ENCODE measurements at regions not wholly inside any gene's neighbourhood (a gene's known extent, or its start where the extent isn't known, plus 50 kb on each side); places are given as distances from the start of the nearest gene placed in this dataset.

- TF ChIP-seq ZNF462 (CRISPR knock-in tag; IDR thresholded peaks at IDR 0.05), result no peak
- no peak for TF ChIP-seq CREB1 (CRISPR knock-in tag; IDR thresholded peaks at IDR 0.05; ENCODE audit: low read depth)
These were observed 72.5 kb upstream of the IRX3 start (continued) for GRCh38 chr16:54359081-54359480.

- H3K9me3 Mint-ChIP-seq, result peaks cover 18% of the 10 kb centered on the region; the same call in 2 of the 3 replicates
- peaks cover 9% of the 10 kb centered on the region for H3K4me1 Mint-ChIP-seq
- no peak overlapping the region for H3K4me3 Mint-ChIP-seq
- Histone ChIP-seq H3K27me3 (ENCODE audit: insufficient read depth) (no peaks in the 10 kb centered on the region), H3K4me1 (ENCODE audit: insufficient read depth) (peaks cover 15% of the 10 kb centered on the region), H3K4me2 (no peak overlapping the region), H3F3A (replicated peaks; ENCODE audit: low read depth) (no peaks in the 10 kb centered on the region), H3K27ac (ENCODE audit: low read depth) (no peak overlapping the region), H2AFZ (no peak overlapping the region), H4K20me1 (replicated peaks; ENCODE audit: insufficient read depth) (no peaks in the 10 kb centered on the region), H3K9me2 (ENCODE audit: insufficient read depth) (0 out of 2 replicates have a peak, but pooled peaks cover 5% of the 10 kb centered on the region), H3K4me3 (no peak overlapping the region), H3K36me3 (ENCODE audit: insufficient read depth) (no peaks in the 10 kb centered on the region), H3K79me2 (replicated peaks; ENCODE audit: insufficient read depth) (no peaks in the 10 kb centered on the region)
- TF ChIP-seq NANOG (IDR thresholded peaks at IDR 0.05; ENCODE audit: borderline replicate concordance) (no peak), STAT1 (IDR thresholded peaks at IDR 0.05; ENCODE audit: unreplicated experiment) (no peak), POLR2AphosphoS5 (IDR thresholded peaks at IDR 0.05; ENCODE audit: low read depth) (no peak), ETS1 (IDR thresholded peaks at IDR 0.05) (no peak), ZNF462 (CRISPR knock-in tag; IDR thresholded peaks at IDR 0.05) (no peak), ZNF114 (CRISPR knock-in tag; IDR thresholded peaks at IDR 0.05) (no peak)
- H3K27ac Mint-ChIP-seq, result no peak overlapping the region
- ATAC-seq (no peak), DNase-seq (ENCODE audit: low spot score) (no peak)
- peaks cover 9% of the 10 kb centered on the region for H3K27me3 Mint-ChIP-seq (ENCODE audit: insufficient read depth, low read depth, poor library complexity)
- H3K36me3 Mint-ChIP-seq (ENCODE audit: low read depth), result peaks cover 7% of the 10 kb centered on the region; the same call in 1 of the 3 replicates
These were observed 69.8 kb upstream of the IRX3 start for GRCh38 chr16:54356391-54356790.
